GM12891 (cell line): ENCODE measurements at regions not wholly inside any gene's neighbourhood (a gene's known extent, or its start where the extent isn't known, plus 50 kb on each side); places are given as distances from the start of the nearest gene placed in this dataset.

Source experiments
- DNase-seq: peaks from one replicate; pipeline ENCODE4 v3.0.0; 2011; ENCODE audit warnings: low spot score; ENCODE audit not compliant: insufficient read length
- FAIRE-seq: peaks from 2 replicates; lab custom pipeline; 2011; peaks lifted over from hg19 to GRCh38; lab: Jason Lieb, UNC
- PAX5 ChIP-seq: IDR thresholded peaks from 2 replicates; pipeline ENCODE4 v1.6.1; 2011; ENCODE audit warnings: low read length, moderate library complexity, mild to moderate bottlenecking; ENCODE audit not compliant: insufficient read depth, severe bottlenecking
- POLR2A ChIP-seq: IDR thresholded peaks from 2 replicates; pipeline ENCODE4 v1.6.1; 2011; ENCODE audit warnings: low read depth, low read length, control low read depth
- POLR2AphosphoS5 ChIP-seq: IDR thresholded peaks from 2 replicates; pipeline ENCODE4 v1.6.1; 2011; ENCODE audit warnings: low read depth, low read length, control low read depth
- POU2F2 ChIP-seq: IDR thresholded peaks from 2 replicates; pipeline ENCODE4 v1.6.1; 2011; ENCODE audit warnings: low read depth, mild to moderate bottlenecking, control low read depth, low read length, moderate library complexity
- SPI1 ChIP-seq: IDR thresholded peaks from 2 replicates; pipeline ENCODE4 v1.6.1; 2011; ENCODE audit warnings: low read depth, low read length, control low read depth
- TAF1 ChIP-seq: IDR thresholded peaks from 2 replicates; pipeline ENCODE4 v1.6.1; 2011; ENCODE audit warnings: low read depth, low read length, control low read depth

- DNase-seq (no peak), FAIRE-seq (no peak)
- no peak for TF ChIP-seq POLR2AphosphoS5
- no peak for TF ChIP-seq POLR2A
- no peak for TF ChIP-seq SPI1
- TF ChIP-seq PAX5: no peak
- TF ChIP-seq POU2F2: no peak
- TF ChIP-seq TAF1: no peak
These were observed 222.9 kb upstream of the DEFB112 start for GRCh38 chr6:50272611-50273010.

- DNase-seq (no peak), FAIRE-seq (no peak)
- TF ChIP-seq TAF1: no peak
- TF ChIP-seq POLR2A: no peak
- TF ChIP-seq POLR2AphosphoS5: no peak
- TF ChIP-seq POU2F2: no peak
- no peak for TF ChIP-seq SPI1
- TF ChIP-seq PAX5: no peak
These were observed 227.1 kb upstream of the DEFB112 start for GRCh38 chr6:50276771-50277261.

GRCh38 chr6:50277774-50278173 is 228.0 kb upstream of the DEFB112 start:
- TF ChIP-seq PAX5: no peak
- TF ChIP-seq SPI1: no peak
- TF ChIP-seq POLR2AphosphoS5: no peak
- no peak for TF ChIP-seq POLR2A
- TF ChIP-seq POU2F2: no peak
- no peak for TF ChIP-seq TAF1
- FAIRE-seq (no peak), DNase-seq (no peak)

GRCh38 chr6:50278663-50279062 is 228.9 kb upstream of the DEFB112 start:
- DNase-seq: no peak
- FAIRE-seq: no peak
- TF ChIP-seq POU2F2 (no peak), TAF1 (no peak), SPI1 (no peak)

- FAIRE-seq: no peak
- TF ChIP-seq POU2F2: no peak
- TF ChIP-seq PAX5: no peak
- no peak for TF ChIP-seq TAF1
- TF ChIP-seq POLR2AphosphoS5: no peak
- TF ChIP-seq POLR2A: no peak
- TF ChIP-seq SPI1: no peak
- no peak for DNase-seq
These were observed 236.0 kb upstream of the DEFB112 start for GRCh38 chr6:50285735-50286134.

DNA sequence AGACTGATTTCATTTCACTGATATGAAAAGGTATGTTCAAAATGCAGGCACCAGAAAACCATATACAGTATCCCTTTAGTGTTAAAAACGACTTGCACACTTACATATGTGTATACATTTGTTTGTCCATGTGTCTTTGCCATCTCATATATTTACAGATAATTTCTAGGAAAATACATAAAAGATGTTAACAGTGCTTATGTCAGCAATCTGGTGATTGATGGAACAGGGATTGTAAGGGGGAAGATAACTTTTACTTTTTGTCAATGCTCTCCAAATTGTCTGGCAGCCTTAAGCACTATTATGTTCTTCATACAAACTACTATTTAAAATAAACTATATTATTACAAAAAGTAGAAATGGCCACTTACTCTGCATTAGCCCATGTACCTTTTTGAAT is 238.5 kb upstream of the DEFB112 start:
- FAIRE-seq (no peak), DNase-seq (no peak)
- TF ChIP-seq PAX5: no peak
- TF ChIP-seq POLR2AphosphoS5: no peak
- TF ChIP-seq TAF1: no peak
- no peak for TF ChIP-seq POU2F2
- TF ChIP-seq SPI1: no peak
- TF ChIP-seq POLR2A: no peak

- FAIRE-seq (no peak), DNase-seq (no peak)
These were observed 239.2 kb upstream of the DEFB112 start for GRCh38 chr6:50288881-50289280.

DNA sequence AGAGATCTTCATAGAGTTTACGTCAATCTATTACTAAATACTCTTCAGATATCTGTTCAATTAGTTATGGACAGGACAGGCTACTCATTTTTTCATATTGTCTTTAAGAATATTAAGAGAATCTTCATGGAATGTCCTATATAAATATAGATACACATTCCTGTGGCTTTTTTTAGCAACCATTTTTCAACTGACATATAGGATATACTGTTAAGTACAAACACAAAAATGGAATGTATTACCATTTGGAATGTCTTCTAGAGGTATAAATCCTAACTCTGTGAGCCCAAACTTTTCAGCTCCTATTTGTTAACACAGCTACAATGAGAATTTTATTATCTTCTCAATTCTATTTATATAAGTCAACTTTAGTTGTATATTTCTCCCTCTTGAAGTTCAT is 239.6 kb upstream of the DEFB112 start:
- FAIRE-seq (no peak), DNase-seq (no peak)
- TF ChIP-seq POLR2A (no peak), POU2F2 (no peak), PAX5 (no peak), TAF1 (no peak), SPI1 (no peak), POLR2AphosphoS5 (no peak)

More at GRCh38 chr6:50288881-50289280, 239.2 kb upstream of the DEFB112 start:
- TF ChIP-seq POLR2A (no peak), SPI1 (no peak), POU2F2 (no peak), PAX5 (no peak), TAF1 (no peak), POLR2AphosphoS5 (no peak)

GRCh38 chr6:50301307-50301706 is 251.6 kb upstream of the DEFB112 start:
- FAIRE-seq (no peak), DNase-seq (no peak)
- TF ChIP-seq TAF1 (no peak), POLR2AphosphoS5 (no peak), POLR2A (no peak), PAX5 (no peak), POU2F2 (no peak)

- no peak for FAIRE-seq
- DNase-seq: no peak
- TF ChIP-seq SPI1 (no peak), PAX5 (no peak), TAF1 (no peak), POLR2AphosphoS5 (no peak), POU2F2 (no peak), POLR2A (no peak)
These were observed 255.9 kb upstream of the DEFB112 start for GRCh38 chr6:50305660-50306059.
